Right renal cortex interstitium (tissue), 3 donors: ENCODE measurements at regions not wholly inside any gene's neighbourhood (a gene's known extent, or its start where the extent isn't known, plus 50 kb on each side); places are given as distances from the start of the nearest gene placed in this dataset.

Experiments used
- DNase-seq, 3 donors: peaks; one replicate each; pipeline ENCODE4 v3.0.0-alpha.2; 2013; ENCODE audit warnings: low read depth in 3 of 3, low spot score in 2 of 3

- DNase-seq = no peak
Measured at GRCh38 chr10:43728425-43728824, 79.7 kb upstream of the ZNF32 start.

- no peak for DNase-seq
Measured at GRCh38 chr10:43727935-43728334, 79.3 kb upstream of the ZNF32 start.

GRCh38 chr10:43715334-43715733 is 66.7 kb upstream of the ZNF32 start:
- no peak for DNase-seq

GRCh38 chr10:43712821-43713584 is 64.3 kb upstream of the ZNF32 start:
- no peak for DNase-seq

GRCh38 chr10:43710772-43711471 is 62.2 kb upstream of the ZNF32 start:
- DNase-seq = no peak

- DNase-seq = no peak
Measured at GRCh38 chr10:43708262-43708661, 59.6 kb upstream of the ZNF32 start.

- no peak for DNase-seq
Measured at GRCh38 chr10:43707770-43708169, 59.1 kb upstream of the ZNF32 start.

GRCh38 chr10:43706166-43706565 is 57.5 kb upstream of the ZNF32 start:
- no peak for DNase-seq

- no peak for DNase-seq
Measured at GRCh38 chr10:43703286-43703685, 54.6 kb upstream of the ZNF32 start.

- DNase-seq = no peak
Measured at GRCh38 chr10:43702936-43703281, 54.2 kb upstream of the ZNF32 start.

- no peak for DNase-seq
Measured at GRCh38 chr10:43702213-43702935, 53.7 kb upstream of the ZNF32 start.

- no peak for DNase-seq
Measured at GRCh38 chr10:43701295-43701694, 52.6 kb upstream of the ZNF32 start.

- no peak for DNase-seq
Measured at GRCh38 chr10:43700306-43700705, 51.6 kb upstream of the ZNF32 start.

GRCh38 chr10:43699516-43699915 is 50.8 kb upstream of the ZNF32 start:
- no peak for DNase-seq
